Brain microvascular endothelial cell (primary cell): ENCODE measurements at regions not wholly inside any gene's neighbourhood (a gene's known extent, or its start where the extent isn't known, plus 50 kb on each side); places are given as distances from the start of the nearest gene placed in this dataset.

Source experiments
- DNase-seq: peaks from one replicate; pipeline ENCODE4 v3.0.0-alpha.2; 2020
- H3K27ac ChIP-seq: fragments of 250-450 bp; sonication (Bioruptor Pico); 2 replicates; pipeline ENCODE4 v1.5.1; 2020; ENCODE audit warnings: mild to moderate bottlenecking, moderate library complexity
- H3K27me3 ChIP-seq: fragments of 250-450 bp; sonication (Bioruptor Pico); replicated peaks from 2 replicates; pipeline ENCODE4 v1.5.1; 2020; ENCODE audit warnings: mild to moderate bottlenecking
- H3K36me3 ChIP-seq: fragments of 250-450 bp; sonication (Bioruptor Pico); replicated peaks from 2 replicates; pipeline ENCODE4 v1.5.1; 2020; ENCODE audit warnings: mild to moderate bottlenecking
- H3K4me3 ChIP-seq: 2 replicates; pipeline ENCODE4 v1.5.1; 2011; ENCODE audit warnings: low read depth, mild to moderate bottlenecking, control low read depth, low read length, moderate library complexity
- in situ Hi-C: cut with HindIII; loops from 2 replicates; pipeline ENCODE4 v1.10.0; 2017; ENCODE audit warnings: low sequenced_read_pairs, low pct_ligation_motif_present
- TF ChIP-seq, protein P1 (sequence below): IDR thresholded peaks from 2 replicates; pipeline ENCODE4 v1.5.1; 2011; ENCODE audit warnings: low read depth, mild to moderate bottlenecking, moderate library complexity, low read length, control low read depth, inconsistent platforms; ENCODE audit errors: missing control alignments

DNA sequence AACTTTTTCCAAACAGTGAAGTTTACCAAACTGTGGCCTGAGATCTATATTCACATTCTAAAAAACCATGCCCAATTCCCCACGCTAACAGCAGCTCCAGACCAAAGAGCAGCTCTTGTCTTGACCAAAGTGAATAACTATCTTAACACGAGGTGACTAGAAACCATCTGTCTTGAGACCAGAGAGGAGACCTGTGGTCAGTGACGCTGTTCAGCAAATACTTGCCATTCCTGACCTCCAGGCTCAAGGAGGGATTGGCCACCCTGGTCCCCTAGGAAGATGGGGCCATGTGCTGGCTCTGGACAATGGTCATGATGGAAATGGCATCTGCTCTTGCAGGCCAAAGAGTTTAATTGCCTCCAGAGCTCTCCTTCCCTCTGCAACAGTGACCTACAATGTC lies 104.4 kb upstream of the CD93 start:
- no peak overlapping the region for H3K27ac ChIP-seq
- in situ Hi-C loops = no loop called here
- TF ChIP-seq, protein P1, sequence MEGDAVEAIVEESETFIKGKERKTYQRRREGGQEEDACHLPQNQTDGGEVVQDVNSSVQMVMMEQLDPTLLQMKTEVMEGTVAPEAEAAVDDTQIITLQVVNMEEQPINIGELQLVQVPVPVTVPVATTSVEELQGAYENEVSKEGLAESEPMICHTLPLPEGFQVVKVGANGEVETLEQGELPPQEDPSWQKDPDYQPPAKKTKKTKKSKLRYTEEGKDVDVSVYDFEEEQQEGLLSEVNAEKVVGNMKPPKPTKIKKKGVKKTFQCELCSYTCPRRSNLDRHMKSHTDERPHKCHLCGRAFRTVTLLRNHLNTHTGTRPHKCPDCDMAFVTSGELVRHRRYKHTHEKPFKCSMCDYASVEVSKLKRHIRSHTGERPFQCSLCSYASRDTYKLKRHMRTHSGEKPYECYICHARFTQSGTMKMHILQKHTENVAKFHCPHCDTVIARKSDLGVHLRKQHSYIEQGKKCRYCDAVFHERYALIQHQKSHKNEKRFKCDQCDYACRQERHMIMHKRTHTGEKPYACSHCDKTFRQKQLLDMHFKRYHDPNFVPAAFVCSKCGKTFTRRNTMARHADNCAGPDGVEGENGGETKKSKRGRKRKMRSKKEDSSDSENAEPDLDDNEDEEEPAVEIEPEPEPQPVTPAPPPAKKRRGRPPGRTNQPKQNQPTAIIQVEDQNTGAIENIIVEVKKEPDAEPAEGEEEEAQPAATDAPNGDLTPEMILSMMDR = no peak
- DNase-seq = no peak
- H3K27me3 ChIP-seq = no peaks in the 10 kb centered on the region
- H3K4me3 ChIP-seq = no peak overlapping the region
- H3K36me3 ChIP-seq = no peaks in the 10 kb centered on the region

DNA sequence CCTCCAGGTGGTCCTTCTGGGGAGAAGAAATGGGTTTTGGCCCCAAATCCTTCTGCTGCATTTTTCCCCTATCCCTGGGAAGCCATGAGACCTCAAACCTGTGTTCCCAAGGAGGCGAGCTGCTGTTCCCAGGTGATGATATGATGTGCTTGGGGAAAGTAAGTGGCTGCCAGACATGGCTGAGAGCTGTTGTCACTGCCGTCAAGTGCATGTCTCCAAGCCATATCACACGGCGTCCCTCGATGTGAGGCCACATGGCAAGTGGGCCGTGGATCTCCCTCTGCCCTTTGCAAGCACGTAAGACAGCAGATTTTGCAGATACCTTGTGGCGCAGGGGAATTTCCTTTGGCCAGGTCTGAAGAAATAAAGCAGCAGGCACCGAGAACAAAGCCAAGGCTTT lies 103.7 kb upstream of the CD93 start:
- no peaks in the 10 kb centered on the region for H3K36me3 ChIP-seq
- H3K4me3 ChIP-seq = no peak overlapping the region
- DNase-seq = no peak
- in situ Hi-C loops = no loop called here
- no peaks in the 10 kb centered on the region for H3K27me3 ChIP-seq
- TF ChIP-seq, protein P1 = no peak
- H3K27ac ChIP-seq = no peak overlapping the region

DNA sequence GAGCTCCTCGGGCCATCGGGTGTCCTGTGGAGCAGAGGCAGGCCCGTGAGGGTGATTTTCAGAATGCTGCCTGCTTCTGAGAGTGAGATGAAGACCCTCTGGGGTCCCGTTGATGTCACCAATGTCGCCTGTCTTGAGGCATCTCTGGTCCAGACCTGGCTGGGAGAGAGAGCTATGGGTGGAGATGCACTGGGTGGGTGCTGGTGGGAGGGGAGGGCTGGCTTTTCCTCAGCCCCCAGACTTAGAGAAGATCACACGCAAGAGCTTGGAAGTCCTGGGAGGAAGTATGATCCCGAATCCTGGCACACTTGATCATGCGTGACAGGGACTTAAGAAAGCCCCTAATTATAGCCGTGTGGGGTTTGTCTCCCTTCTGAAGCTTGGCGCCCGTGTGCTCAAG lies 103.2 kb upstream of the CD93 start:
- Histone ChIP-seq H3K27me3 (no peaks in the 10 kb centered on the region), H3K36me3 (no peaks in the 10 kb centered on the region), H3K27ac (no peak overlapping the region), H3K4me3 (no peak overlapping the region)
- in situ Hi-C loops = no loop called here
- TF ChIP-seq, protein P1 = no peak
- no peak for DNase-seq

DNA sequence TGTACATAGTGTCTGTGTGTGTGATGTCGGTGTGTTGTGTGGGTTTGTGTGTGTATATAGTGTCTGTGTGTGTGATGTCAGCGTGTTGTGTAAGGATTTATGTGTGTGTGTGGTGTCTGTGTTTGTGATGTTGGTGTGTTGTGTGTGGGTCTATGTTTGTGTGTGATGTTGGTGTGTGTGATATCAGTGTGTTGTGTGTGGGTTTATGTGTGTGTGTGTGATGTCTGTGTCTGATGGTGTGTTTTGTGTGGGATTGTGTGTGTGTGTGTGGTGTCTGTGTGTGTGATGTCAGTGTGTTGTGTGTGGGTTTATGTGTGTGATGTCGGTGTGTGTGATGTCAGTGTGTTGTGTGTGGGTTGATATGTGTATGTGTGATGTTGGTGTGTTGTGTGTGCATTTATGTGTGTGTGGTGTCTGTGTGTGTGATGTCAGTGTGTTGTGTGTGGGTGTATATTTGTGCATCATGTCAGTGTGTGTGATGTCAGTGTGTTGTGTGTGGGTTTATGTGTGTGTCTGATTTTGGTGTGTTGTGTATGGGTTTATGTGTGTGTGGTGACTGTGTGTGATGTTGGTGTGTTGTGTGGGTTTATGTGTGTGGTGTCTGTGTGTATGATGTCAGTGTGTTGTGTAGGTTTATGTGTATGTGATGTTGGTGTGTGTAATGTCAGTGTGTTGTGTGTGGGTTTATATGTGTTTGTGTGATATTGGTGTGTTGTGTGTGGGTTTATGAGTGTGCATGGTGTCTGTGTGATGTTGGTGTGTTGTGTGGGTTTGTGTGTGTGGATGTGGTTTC lies 102.4 kb upstream of the CD93 start:
- TF ChIP-seq, protein P1 = no peak
- Histone ChIP-seq H3K4me3 (no peak overlapping the region), H3K27me3 (no peaks in the 10 kb centered on the region), H3K27ac (no peak overlapping the region), H3K36me3 (no peaks in the 10 kb centered on the region)
- DNase-seq = no peak
- in situ Hi-C loops = no loop called here

DNA sequence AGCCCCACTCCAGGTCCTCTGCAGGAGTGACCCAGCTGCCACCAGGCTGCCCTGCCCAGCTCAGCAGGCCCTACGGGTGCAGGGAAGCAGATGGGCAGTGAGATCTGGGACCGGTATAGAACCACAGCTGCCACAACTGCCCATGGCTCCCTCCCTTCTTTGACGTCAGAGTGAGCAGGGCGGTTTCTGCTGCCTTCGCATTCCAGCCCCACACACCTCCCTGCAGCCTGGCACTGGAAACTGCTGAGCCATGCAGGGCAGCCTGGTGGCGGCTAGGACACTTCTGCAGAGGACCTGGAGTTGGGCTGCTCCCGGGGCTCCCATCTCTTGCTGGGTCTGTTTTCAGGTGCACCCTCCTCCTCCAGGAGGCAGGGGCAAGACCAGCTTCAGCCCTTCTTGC lies 101.6 kb upstream of the CD93 start:
- TF ChIP-seq, protein P1 = no peak
- in situ Hi-C loops = no loop called here
- no peaks in the 10 kb centered on the region for H3K36me3 ChIP-seq

DNA sequence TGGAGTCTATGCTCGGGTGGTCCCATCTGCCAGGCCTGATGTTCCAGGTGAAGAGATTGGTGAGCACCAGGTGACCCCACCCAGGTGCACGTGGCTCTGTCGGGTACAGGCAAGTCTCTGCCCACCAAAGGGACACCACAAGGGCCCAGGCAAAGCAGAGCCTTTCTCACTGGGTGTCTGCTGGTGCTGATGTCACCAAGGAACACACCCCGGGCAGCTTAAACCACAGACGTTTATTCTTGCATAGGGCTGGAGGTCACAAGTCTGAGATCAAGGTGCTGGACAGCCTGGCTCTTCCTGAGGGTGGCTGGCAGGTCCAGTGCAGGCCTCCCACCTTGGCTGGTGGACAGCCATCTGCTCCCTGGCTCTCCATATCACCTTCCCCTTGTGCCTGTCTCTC lies 100.7 kb upstream of the CD93 start:
- in situ Hi-C loops = no loop called here
- no peak for DNase-seq
- H3K36me3 ChIP-seq = no peaks in the 10 kb centered on the region
- TF ChIP-seq, protein P1 = no peak
- H3K27me3 ChIP-seq = no peaks in the 10 kb centered on the region
- H3K4me3 ChIP-seq = no peak overlapping the region
- H3K27ac ChIP-seq = no peak overlapping the region

More for the DNA sequence above, 101.6 kb upstream of the CD93 start:
- Histone ChIP-seq H3K27ac (no peak overlapping the region), H3K4me3 (no peak overlapping the region), H3K27me3 (no peaks in the 10 kb centered on the region)
- DNase-seq = no peak
